ENCODE measurements at regions not wholly inside any gene's neighbourhood (a gene's known extent, or its start where the extent isn't known, plus 50 kb on each side); places are given as distances from the start of the nearest gene placed in this dataset.

- DNase-seq, result no peak
These were observed 153.8 kb downstream of the CEBPB start for GRCh38 chr20:50344232-50345071.

GRCh38 chr20:50345712-50346373, 155.2 kb downstream of the CEBPB start:
- DNase-seq, result no peak

GRCh38 chr20:50346374-50347283, 156.0 kb downstream of the CEBPB start:
- peak; percentile 79 for DNase-seq

- DNase-seq, result no peak
These were observed 156.8 kb downstream of the CEBPB start for GRCh38 chr20:50347284-50348063.

- no peak for DNase-seq
These were observed 157.5 kb downstream of the CEBPB start for GRCh38 chr20:50348096-50348495.

GRCh38 chr20:50350510-50351249, 159.5 kb upstream of the PTPN1 start:
- DNase-seq, result no peak

- no peak for DNase-seq
These were observed 158.6 kb upstream of the PTPN1 start for GRCh38 chr20:50351541-50351940.

- DNase-seq, result no peak
These were observed 156.8 kb upstream of the PTPN1 start for GRCh38 chr20:50353289-50353961.

GRCh38 chr20:50354721-50355589, 155.2 kb upstream of the PTPN1 start:
- no peak for DNase-seq

GRCh38 chr20:50355590-50356524, 154.3 kb upstream of the PTPN1 start:
- DNase-seq, result no peak

- DNase-seq, result no peak
These were observed 153.7 kb upstream of the PTPN1 start for GRCh38 chr20:50356525-50356885.

- no peak for DNase-seq
These were observed 153.0 kb upstream of the PTPN1 start for GRCh38 chr20:50356962-50357782.

- no peak for DNase-seq
These were observed 152.4 kb upstream of the PTPN1 start for GRCh38 chr20:50357783-50358161.

GRCh38 chr20:50358166-50358565, 152.0 kb upstream of the PTPN1 start:
- DNase-seq, result no peak

- DNase-seq, result no peak
These were observed 151.2 kb upstream of the PTPN1 start for GRCh38 chr20:50358971-50359370.

GRCh38 chr20:50359607-50360217, 150.5 kb upstream of the PTPN1 start:
- no peak for DNase-seq

GRCh38 chr20:50360218-50360672, 149.9 kb upstream of the PTPN1 start:
- DNase-seq, result no peak

- no peak for DNase-seq
These were observed 149.3 kb upstream of the PTPN1 start for GRCh38 chr20:50360921-50361320.
